Endodermal cell (in vitro differentiated cells): ENCODE measurements at regions not wholly inside any gene's neighbourhood (a gene's known extent, or its start where the extent isn't known, plus 50 kb on each side); places are given as distances from the start of the nearest gene placed in this dataset.

Experiments
- DNase-seq: peaks from one replicate; pipeline ENCODE4 v3.0.0-alpha.2; 2017
- H3K27ac ChIP-seq: 2 replicates; pipeline ENCODE4 v1.5.1; 2013; ENCODE audit warnings: mild to moderate bottlenecking, low read depth, low read length, moderate library complexity
- H3K27me3 ChIP-seq: 2 replicates; pipeline ENCODE4 v1.6.1; 2013; ENCODE audit warnings: mild to moderate bottlenecking, low read length, moderate library complexity; ENCODE audit not compliant: insufficient read depth, control insufficient read depth, poor library complexity, severe bottlenecking
- H3K36me3 ChIP-seq: 2 replicates; pipeline ENCODE4 v1.7.0; 2013; ENCODE audit warnings: mild to moderate bottlenecking, low read length, moderate library complexity; ENCODE audit not compliant: control insufficient read depth, insufficient read depth
- H3K4me1 ChIP-seq: one replicate; pipeline ENCODE4 v1.7.0; 2013; ENCODE audit warnings: low read length; ENCODE audit not compliant: control insufficient read depth, insufficient read depth
- H3K4me3 ChIP-seq: 2 replicates; pipeline ENCODE4 v1.5.1; 2013; ENCODE audit warnings: mild to moderate bottlenecking, low read length, moderate library complexity
- H3K9ac ChIP-seq: 2 replicates; pipeline ENCODE4 v1.6.1; 2013; ENCODE audit warnings: mild to moderate bottlenecking, low read length, moderate library complexity; ENCODE audit not compliant: poor library complexity, severe bottlenecking; ENCODE audit errors: extremely low read depth
- H3K9me3 ChIP-seq: 2 replicates; pipeline ENCODE4 v1.6.1; 2013; ENCODE audit warnings: mild to moderate bottlenecking, low read length, moderate library complexity; ENCODE audit not compliant: control insufficient read depth
- H3K27ac Mint-ChIP-seq: 2 replicates; pipeline ENCODE4 v1.8.0; 2020; ENCODE audit warnings: mixed read lengths
- H3K27me3 Mint-ChIP-seq: 2 replicates; pipeline ENCODE4 v1.8.0; 2021; ENCODE audit warnings: mild to moderate bottlenecking, mixed read lengths; ENCODE audit not compliant: insufficient read depth
- H3K36me3 Mint-ChIP-seq: 2 replicates; pipeline ENCODE4 v1.8.0; 2020; ENCODE audit warnings: low read depth, mixed read lengths
- H3K4me1 Mint-ChIP-seq: 2 replicates; pipeline ENCODE4 v1.8.0; 2020; ENCODE audit warnings: mixed read lengths
- H3K4me3 Mint-ChIP-seq: 2 replicates; pipeline ENCODE4 v1.8.0; 2020; ENCODE audit warnings: mild to moderate bottlenecking, moderate library complexity, mixed read lengths
- H3K9me3 Mint-ChIP-seq: 2 replicates; pipeline ENCODE4 v1.8.0; 2020; ENCODE audit warnings: mild to moderate bottlenecking, mixed read lengths
- WGBS, 2 experiments: methylation state at CpG; one replicate each; pipeline versions ENCODE4 v1.1.5 to v1.1.7; 2013; ENCODE audit warnings: missing lambda C conversion rate in 2 of 2, mixed read lengths in 1 of 2; ENCODE audit not compliant: insufficient coverage in 1 of 2, insufficient read length in 1 of 2; 5-methylcytosine and 5-hydroxymethylcytosine counted together
- TF ChIP-seq, protein P1 (sequence below): fragments of 200-600 bp; sonication (generic); conservative IDR thresholded peaks from 2 replicates; pipeline ENCODE4 v1.5.0; 2021; ENCODE audit warnings: antibody characterized with exemption, mild to moderate bottlenecking

DNA sequence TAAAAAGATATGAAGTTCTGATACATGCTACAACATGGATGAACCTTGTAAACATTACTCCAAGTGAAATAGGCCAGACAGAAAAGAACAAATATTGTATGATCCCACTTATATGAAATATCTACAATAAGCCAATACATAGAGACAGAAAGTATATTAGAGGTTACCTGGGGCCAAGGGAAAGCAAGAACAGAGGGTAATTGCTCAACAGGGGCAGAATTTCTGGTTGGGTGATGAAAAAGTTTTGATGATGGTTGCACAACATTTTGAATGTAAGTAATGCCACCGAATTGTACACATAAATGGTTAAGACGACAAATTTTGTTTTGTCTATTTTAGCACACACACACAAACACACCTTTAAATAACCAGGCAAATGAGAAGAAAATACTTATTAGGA, 268.4 kb downstream of the FOXO1 start:
- H3K36me3 ChIP-seq: no peaks in the 10 kb centered on the region
- H3K4me3 ChIP-seq: no peak overlapping the region
- peaks cover 13% of the 10 kb centered on the region for H3K9me3 ChIP-seq
- H3K36me3 Mint-ChIP-seq: peaks cover 4% of the 10 kb centered on the region
- no peaks in the 10 kb centered on the region for H3K4me1 ChIP-seq
- no peak overlapping the region for H3K27ac Mint-ChIP-seq
- peaks cover 14% of the 10 kb centered on the region for H3K9me3 Mint-ChIP-seq
- H3K9ac ChIP-seq: no peak overlapping the region
- H3K4me1 Mint-ChIP-seq: peaks cover 6% of the 10 kb centered on the region
- H3K27ac ChIP-seq: no peak overlapping the region
- no peak for DNase-seq
- H3K27me3 Mint-ChIP-seq: no peaks in the 10 kb centered on the region
- TF ChIP-seq, protein P1, sequence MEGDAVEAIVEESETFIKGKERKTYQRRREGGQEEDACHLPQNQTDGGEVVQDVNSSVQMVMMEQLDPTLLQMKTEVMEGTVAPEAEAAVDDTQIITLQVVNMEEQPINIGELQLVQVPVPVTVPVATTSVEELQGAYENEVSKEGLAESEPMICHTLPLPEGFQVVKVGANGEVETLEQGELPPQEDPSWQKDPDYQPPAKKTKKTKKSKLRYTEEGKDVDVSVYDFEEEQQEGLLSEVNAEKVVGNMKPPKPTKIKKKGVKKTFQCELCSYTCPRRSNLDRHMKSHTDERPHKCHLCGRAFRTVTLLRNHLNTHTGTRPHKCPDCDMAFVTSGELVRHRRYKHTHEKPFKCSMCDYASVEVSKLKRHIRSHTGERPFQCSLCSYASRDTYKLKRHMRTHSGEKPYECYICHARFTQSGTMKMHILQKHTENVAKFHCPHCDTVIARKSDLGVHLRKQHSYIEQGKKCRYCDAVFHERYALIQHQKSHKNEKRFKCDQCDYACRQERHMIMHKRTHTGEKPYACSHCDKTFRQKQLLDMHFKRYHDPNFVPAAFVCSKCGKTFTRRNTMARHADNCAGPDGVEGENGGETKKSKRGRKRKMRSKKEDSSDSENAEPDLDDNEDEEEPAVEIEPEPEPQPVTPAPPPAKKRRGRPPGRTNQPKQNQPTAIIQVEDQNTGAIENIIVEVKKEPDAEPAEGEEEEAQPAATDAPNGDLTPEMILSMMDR: no peak
- WGBS, 2 experiments: 90% methylated on average over 2 of the region's 2 CpGs; no CpG with 5 or more reads in 1 of the 2 experiments
- H3K27me3 ChIP-seq: no peaks in the 10 kb centered on the region
- H3K4me3 Mint-ChIP-seq: no peak overlapping the region

DNA sequence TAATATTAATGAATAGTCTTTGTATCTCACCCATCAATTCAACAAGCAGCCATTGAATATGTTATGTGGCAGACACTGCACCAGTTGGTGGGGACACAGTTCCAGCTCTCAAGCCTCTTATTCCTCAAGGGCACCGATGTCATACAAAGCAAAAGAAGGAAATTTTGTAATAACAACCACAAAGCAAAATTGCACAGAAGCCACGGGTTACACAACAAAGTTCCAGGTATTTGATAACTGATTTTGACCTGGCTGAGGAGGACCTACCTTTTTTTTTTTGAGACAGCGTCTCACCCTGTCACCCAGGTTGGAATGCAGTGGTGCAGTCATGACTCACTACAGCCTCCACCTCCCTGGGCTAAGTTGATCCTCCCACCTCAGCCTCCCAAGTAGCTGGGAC, 266.7 kb downstream of the FOXO1 start:
- H3K4me1 ChIP-seq: no peaks in the 10 kb centered on the region
- no peak overlapping the region for H3K27ac Mint-ChIP-seq
- no peaks in the 10 kb centered on the region for H3K27me3 ChIP-seq
- no peak overlapping the region for H3K9ac ChIP-seq
- H3K36me3 ChIP-seq: no peaks in the 10 kb centered on the region
- DNase-seq: no peak
- peaks cover 4% of the 10 kb centered on the region for H3K36me3 Mint-ChIP-seq
- TF ChIP-seq, protein P1: no peak
- peaks cover 4% of the 10 kb centered on the region for H3K27me3 Mint-ChIP-seq
- no peak overlapping the region for H3K27ac ChIP-seq
- H3K9me3 Mint-ChIP-seq: peaks cover 9% of the 10 kb centered on the region
- no peak overlapping the region for H3K4me3 Mint-ChIP-seq
- H3K4me3 ChIP-seq: no peak overlapping the region
- H3K9me3 ChIP-seq: peaks cover 13% of the 10 kb centered on the region
- WGBS, 2 experiments: 94 to 96% methylated on average over 3 of the region's 3 CpGs
- peaks cover 12% of the 10 kb centered on the region for H3K4me1 Mint-ChIP-seq

DNA sequence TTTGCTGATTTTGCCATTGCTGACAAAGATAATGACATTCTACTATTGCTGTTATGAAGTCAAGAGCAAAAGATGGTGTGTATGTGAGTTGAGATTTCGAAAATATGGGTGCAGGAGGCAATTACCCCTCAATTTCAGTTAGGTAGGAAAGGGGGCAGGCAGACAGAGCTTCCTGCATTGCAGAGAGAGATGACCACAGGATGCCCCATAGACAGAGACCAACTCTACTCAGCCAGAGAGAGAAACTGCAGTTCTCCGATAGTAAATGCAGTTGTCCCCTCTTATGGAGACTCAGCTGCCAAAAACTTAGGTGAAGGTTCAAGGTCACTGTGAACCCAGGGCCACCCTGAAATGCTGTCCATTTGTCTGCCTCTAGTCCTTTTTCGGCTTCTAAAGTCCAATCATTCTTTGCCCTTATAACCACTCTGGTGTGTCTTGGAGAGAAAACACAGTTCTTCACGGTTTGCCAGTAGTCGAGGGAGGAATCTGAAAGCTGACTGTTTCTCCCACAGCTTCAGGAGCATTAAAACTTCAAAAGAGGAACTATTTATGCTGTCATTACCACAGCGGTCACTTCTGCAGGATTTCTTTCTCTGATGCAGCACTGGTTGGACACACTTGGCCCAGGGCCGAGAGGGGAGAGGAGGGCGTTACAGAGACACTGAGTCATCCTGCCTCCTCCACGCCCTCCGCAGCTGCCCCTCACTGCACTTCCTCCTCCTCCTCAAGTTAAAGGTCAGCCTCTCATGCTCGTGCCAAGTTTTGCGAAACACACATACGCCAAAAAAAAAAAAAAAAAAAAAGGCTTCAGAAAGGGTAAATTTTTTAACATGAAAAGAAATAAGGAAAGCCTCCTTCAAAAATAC, 264.3 kb downstream of the FOXO1 start:
- DNase-seq: no peak
- 64 to 69% methylated on average over 5 to 11 of the region's 13 CpGs for WGBS, 2 experiments
- Histone ChIP-seq H3K36me3 (no peaks in the 10 kb centered on the region), H3K27ac (no peak overlapping the region), H3K9me3 (no peaks in the 10 kb centered on the region), H3K9ac (no peak overlapping the region), H3K4me1 (no peaks in the 10 kb centered on the region), H3K27me3 (no peaks in the 10 kb centered on the region), H3K4me3 (no peak overlapping the region)
- Mint-ChIP-seq H3K4me3 (no peak overlapping the region), H3K9me3 (no peaks in the 10 kb centered on the region), H3K4me1 (peaks cover 12% of the 10 kb centered on the region), H3K36me3 (no peaks in the 10 kb centered on the region), H3K27me3 (peaks cover 4% of the 10 kb centered on the region), H3K27ac (no peak overlapping the region)
- TF ChIP-seq, protein P1: no peak
